Hepatocyte (in vitro differentiated cells): ENCODE measurements at regions not wholly inside any gene's neighbourhood (a gene's known extent, or its start where the extent isn't known, plus 50 kb on each side); places are given as distances from the start of the nearest gene placed in this dataset.

Experiments used
- DNase-seq: peaks from one replicate; pipeline ENCODE4 v3.0.0-alpha.2; 2016; ENCODE audit warnings: low spot score
- H2AFZ ChIP-seq: fragments of 200-600 bp; sonication (generic); 2 replicates; pipeline ENCODE4 v1.6.0; 2016; ENCODE audit warnings: antibody characterized with exemption, mild to moderate bottlenecking
- H3K27ac ChIP-seq: fragments of 200-600 bp; sonication (generic); 2 replicates; pipeline ENCODE4 v1.5.1; 2016; ENCODE audit warnings: mild to moderate bottlenecking
- H3K27me3 ChIP-seq: fragments of 200-600 bp; sonication (generic); 2 replicates; pipeline ENCODE4 v1.6.1; 2016
- H3K36me3 ChIP-seq: fragments of 200-600 bp; sonication (generic); replicated peaks from 2 replicates; pipeline ENCODE4 v1.5.1; 2016; ENCODE audit warnings: low read depth; ENCODE audit not compliant: insufficient read depth
- H3K4me1 ChIP-seq: fragments of 200-600 bp; sonication (generic); 2 replicates; pipeline ENCODE4 v1.5.1; 2016; ENCODE audit warnings: mild to moderate bottlenecking, moderate library complexity; ENCODE audit not compliant: insufficient read depth
- H3K4me2 ChIP-seq: fragments of 200-600 bp; sonication (generic); 2 replicates; pipeline ENCODE4 v1.6.0; 2016
- H3K4me3 ChIP-seq: fragments of 200-600 bp; sonication (generic); 2 replicates; pipeline ENCODE4 v1.5.1; 2016; ENCODE audit warnings: mild to moderate bottlenecking
- H3K79me2 ChIP-seq: fragments of 200-600 bp; sonication (generic); 2 replicates; pipeline ENCODE4 v1.6.0; 2017; ENCODE audit warnings: mild to moderate bottlenecking
- H3K9me2 ChIP-seq: fragments of 200-600 bp; sonication (generic); replicated peaks from 2 replicates; pipeline ENCODE4 v1.6.0; 2017; ENCODE audit warnings: mild to moderate bottlenecking; ENCODE audit not compliant: insufficient read depth
- H3K9me3 ChIP-seq: fragments of 200-600 bp; sonication (generic); 2 replicates; pipeline ENCODE4 v1.5.1; 2016; ENCODE audit warnings: low read depth, mild to moderate bottlenecking
- H4K20me1 ChIP-seq: fragments of 200-600 bp; sonication (generic); 2 replicates; pipeline ENCODE4 v1.6.0; 2016; ENCODE audit warnings: mild to moderate bottlenecking; ENCODE audit not compliant: insufficient read depth, poor library complexity, severe bottlenecking
- CTCF ChIP-seq: fragments of 200-600 bp; sonication (generic); IDR thresholded peaks from 2 replicates; pipeline ENCODE4 v1.5.1; 2016; ENCODE audit warnings: antibody characterized with exemption, mild to moderate bottlenecking; ENCODE audit not compliant: poor library complexity
- EZH2 ChIP-seq: fragments of 200-600 bp; sonication (generic); IDR thresholded peaks from 2 replicates; pipeline ENCODE4 v1.6.1; 2016; ENCODE audit warnings: antibody characterized with exemption, mild to moderate bottlenecking, borderline replicate concordance
- EZH2phosphoT487 ChIP-seq: fragments of 200-600 bp; sonication (generic); IDR thresholded peaks from one replicate; pipeline ENCODE4 v1.6.1; 2018; ENCODE audit warnings: antibody characterized with exemption, mild to moderate bottlenecking, low read depth, moderate library complexity; ENCODE audit not compliant: unreplicated experiment, severe bottlenecking
- WGBS: methylation state at CpG from one replicate; pipeline ENCODE4 v1.1.6; 2016; ENCODE audit warnings: low lambda C conversion rate; ENCODE audit errors: missing lambda C conversion rate; 5-methylcytosine and 5-hydroxymethylcytosine counted together

- no peak for DNase-seq
- Histone ChIP-seq H2AFZ (no peak overlapping the region), H3K9me3 (no peaks in the 10 kb centered on the region), H3K4me1 (no peaks in the 10 kb centered on the region), H3K79me2 (no peaks in the 10 kb centered on the region), H4K20me1 (no peaks in the 10 kb centered on the region), H3K9me2 (no peaks in the 10 kb centered on the region), H3K4me3 (no peak overlapping the region), H3K27ac (no peak overlapping the region), H3K27me3 (no peaks in the 10 kb centered on the region), H3K36me3 (no peaks in the 10 kb centered on the region), H3K4me2 (no peak overlapping the region)
- TF ChIP-seq EZH2, result no peak
- TF ChIP-seq EZH2phosphoT487, result no peak
- TF ChIP-seq CTCF, result no peak
- 83% methylated on average over 20 of the region's 20 CpGs for WGBS
These were observed 785.6 kb downstream of the TBC1D22A start for GRCh38 chr22:47547881-47548650.

GRCh38 chr22:47547239-47547661, 784.8 kb downstream of the TBC1D22A start:
- no peak for TF ChIP-seq CTCF
- no peak for TF ChIP-seq EZH2phosphoT487
- TF ChIP-seq EZH2, result no peak
- Histone ChIP-seq H3K9me2 (no peaks in the 10 kb centered on the region), H3K27ac (no peak overlapping the region), H3K9me3 (no peaks in the 10 kb centered on the region), H3K4me3 (no peak overlapping the region), H2AFZ (no peak overlapping the region), H3K79me2 (no peaks in the 10 kb centered on the region), H4K20me1 (no peaks in the 10 kb centered on the region), H3K4me2 (no peak overlapping the region), H3K36me3 (no peaks in the 10 kb centered on the region), H3K4me1 (no peaks in the 10 kb centered on the region), H3K27me3 (no peaks in the 10 kb centered on the region)
- no peak for DNase-seq
- WGBS, result 84% methylated on average over 6 of the region's 6 CpGs

GRCh38 chr22:47544696-47545095, 782.2 kb downstream of the TBC1D22A start:
- H3K4me1 ChIP-seq, result no peaks in the 10 kb centered on the region

More at GRCh38 chr22:47544696-47545095, 782.2 kb downstream of the TBC1D22A start:
- Histone ChIP-seq H3K79me2 (no peaks in the 10 kb centered on the region), H3K9me2 (no peaks in the 10 kb centered on the region), H3K27me3 (no peaks in the 10 kb centered on the region), H3K4me2 (no peak overlapping the region), H3K4me3 (no peak overlapping the region), H3K9me3 (no peaks in the 10 kb centered on the region), H3K36me3 (no peaks in the 10 kb centered on the region), H4K20me1 (no peaks in the 10 kb centered on the region), H3K27ac (no peak overlapping the region), H2AFZ (no peak overlapping the region)
- no peak for DNase-seq
- WGBS, result 45% methylated on average over 2 of the region's 2 CpGs
- no peak for TF ChIP-seq EZH2phosphoT487
- no peak for TF ChIP-seq EZH2
- no peak for TF ChIP-seq CTCF
